ENCODE measurements at regions not wholly inside any gene's neighbourhood (a gene's known extent, or its start where the extent isn't known, plus 50 kb on each side); places are given as distances from the start of the nearest gene placed in this dataset.

DNA sequence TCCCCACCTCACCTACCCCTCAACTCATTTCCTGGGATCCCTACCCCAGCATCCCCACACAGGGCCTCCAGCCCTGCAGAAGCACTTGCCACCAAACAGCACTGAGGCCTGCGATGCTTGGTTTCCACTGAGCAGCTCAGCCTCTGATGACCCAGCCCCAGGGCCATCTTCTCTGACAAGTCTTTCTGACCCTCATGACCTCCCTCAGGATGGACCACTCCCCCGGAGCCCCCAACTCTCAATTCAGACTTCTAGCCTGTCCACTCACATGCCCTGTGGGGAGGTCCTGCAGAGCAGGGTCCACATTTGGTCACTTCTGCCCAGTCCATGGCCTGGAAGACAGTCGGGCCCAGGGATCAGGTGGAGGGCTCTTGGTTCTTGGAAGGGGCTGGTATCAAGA, 63.4 kb upstream of the SPATA12 start:
- H3K9me3 ChIP-seq (replicated peaks; ENCODE audit: insufficient read depth, low read length): no peaks in the 10 kb centered on the region
- H4K20me1 ChIP-seq (ENCODE audit: insufficient read depth, low read length): no peaks in the 10 kb centered on the region
- no peaks in the 10 kb centered on the region for H3K36me3 ChIP-seq (replicated peaks; ENCODE audit: insufficient read depth, low read length)
- H3K4me1 ChIP-seq (ENCODE audit: low read length): no peaks in the 10 kb centered on the region
- no peak overlapping the region for H3K4me3 ChIP-seq (ENCODE audit: low read length)
- no peak overlapping the region for H3K9ac ChIP-seq (ENCODE audit: low read length)
- H3K27me3 ChIP-seq (replicated peaks; ENCODE audit: insufficient read depth, low read length): no peaks in the 10 kb centered on the region
- no peaks in the 10 kb centered on the region for H3K9me2 ChIP-seq (replicated peaks; ENCODE audit: insufficient read depth, low read length)
- TF ChIP-seq EZH2phosphoT487 (IDR thresholded peaks at IDR 0.05; ENCODE audit: low read length) (no peak), EZH2 (optimal IDR thresholded peaks at IDR 0.05; ENCODE audit: low read depth, low read length) (no peak)
- TF ChIP-seq, protein P1, sequence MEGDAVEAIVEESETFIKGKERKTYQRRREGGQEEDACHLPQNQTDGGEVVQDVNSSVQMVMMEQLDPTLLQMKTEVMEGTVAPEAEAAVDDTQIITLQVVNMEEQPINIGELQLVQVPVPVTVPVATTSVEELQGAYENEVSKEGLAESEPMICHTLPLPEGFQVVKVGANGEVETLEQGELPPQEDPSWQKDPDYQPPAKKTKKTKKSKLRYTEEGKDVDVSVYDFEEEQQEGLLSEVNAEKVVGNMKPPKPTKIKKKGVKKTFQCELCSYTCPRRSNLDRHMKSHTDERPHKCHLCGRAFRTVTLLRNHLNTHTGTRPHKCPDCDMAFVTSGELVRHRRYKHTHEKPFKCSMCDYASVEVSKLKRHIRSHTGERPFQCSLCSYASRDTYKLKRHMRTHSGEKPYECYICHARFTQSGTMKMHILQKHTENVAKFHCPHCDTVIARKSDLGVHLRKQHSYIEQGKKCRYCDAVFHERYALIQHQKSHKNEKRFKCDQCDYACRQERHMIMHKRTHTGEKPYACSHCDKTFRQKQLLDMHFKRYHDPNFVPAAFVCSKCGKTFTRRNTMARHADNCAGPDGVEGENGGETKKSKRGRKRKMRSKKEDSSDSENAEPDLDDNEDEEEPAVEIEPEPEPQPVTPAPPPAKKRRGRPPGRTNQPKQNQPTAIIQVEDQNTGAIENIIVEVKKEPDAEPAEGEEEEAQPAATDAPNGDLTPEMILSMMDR (IDR thresholded peaks at IDR 0.05; ENCODE audit: low read length): no peak
- DNase-seq: no peak
- no peaks in the 10 kb centered on the region for H3K79me2 ChIP-seq (ENCODE audit: low read length)
- no peak overlapping the region for H3K27ac ChIP-seq (ENCODE audit: low read length)
- no peak overlapping the region for H3K4me2 ChIP-seq (ENCODE audit: low read depth, low read length)
- H2AFZ ChIP-seq (ENCODE audit: low read length): no peak overlapping the region
- no peaks in the 10 kb centered on the region for H3F3A ChIP-seq (ENCODE audit: insufficient read depth, low read length)

DNA sequence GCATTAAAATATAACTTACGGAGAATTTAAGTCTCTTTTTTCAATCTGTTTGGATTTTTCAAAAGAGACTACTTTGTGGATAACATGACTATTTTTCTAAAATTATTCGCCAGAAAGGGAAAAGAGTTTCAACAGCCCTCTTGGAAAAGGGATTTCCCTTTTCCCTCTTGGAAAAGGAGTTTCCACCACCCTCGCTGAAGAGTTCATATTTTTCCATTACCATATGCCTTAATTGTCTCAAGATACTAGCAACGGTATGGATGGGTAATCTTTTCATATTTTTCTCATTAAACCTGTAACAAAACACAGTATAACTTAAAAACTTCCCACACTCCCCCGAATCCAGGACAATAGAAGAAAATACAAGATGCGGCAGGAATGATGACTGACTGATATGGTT, 66.1 kb upstream of the SPATA12 start:
- Histone ChIP-seq H2AFZ (ENCODE audit: low read length) (no peak overlapping the region), H3K27ac (ENCODE audit: low read length) (no peak overlapping the region), H3K36me3 (replicated peaks; ENCODE audit: insufficient read depth, low read length) (no peaks in the 10 kb centered on the region), H3K4me2 (ENCODE audit: low read depth, low read length) (no peak overlapping the region), H3K9ac (ENCODE audit: low read length) (no peak overlapping the region), H3K27me3 (replicated peaks; ENCODE audit: insufficient read depth, low read length) (no peaks in the 10 kb centered on the region), H4K20me1 (ENCODE audit: insufficient read depth, low read length) (no peaks in the 10 kb centered on the region), H3K79me2 (ENCODE audit: low read length) (no peaks in the 10 kb centered on the region), H3K9me2 (replicated peaks; ENCODE audit: insufficient read depth, low read length) (no peaks in the 10 kb centered on the region), H3K9me3 (replicated peaks; ENCODE audit: insufficient read depth, low read length) (no peaks in the 10 kb centered on the region), H3K4me3 (ENCODE audit: low read length) (no peak overlapping the region), H3F3A (ENCODE audit: insufficient read depth, low read length) (no peaks in the 10 kb centered on the region), H3K4me1 (ENCODE audit: low read length) (no peaks in the 10 kb centered on the region)
- TF ChIP-seq EZH2 (optimal IDR thresholded peaks at IDR 0.05; ENCODE audit: low read depth, low read length) (no peak), EZH2phosphoT487 (IDR thresholded peaks at IDR 0.05; ENCODE audit: low read length) (no peak)
- TF ChIP-seq, protein P1 (IDR thresholded peaks at IDR 0.05; ENCODE audit: low read length): no peak
- DNase-seq: no peak

DNA sequence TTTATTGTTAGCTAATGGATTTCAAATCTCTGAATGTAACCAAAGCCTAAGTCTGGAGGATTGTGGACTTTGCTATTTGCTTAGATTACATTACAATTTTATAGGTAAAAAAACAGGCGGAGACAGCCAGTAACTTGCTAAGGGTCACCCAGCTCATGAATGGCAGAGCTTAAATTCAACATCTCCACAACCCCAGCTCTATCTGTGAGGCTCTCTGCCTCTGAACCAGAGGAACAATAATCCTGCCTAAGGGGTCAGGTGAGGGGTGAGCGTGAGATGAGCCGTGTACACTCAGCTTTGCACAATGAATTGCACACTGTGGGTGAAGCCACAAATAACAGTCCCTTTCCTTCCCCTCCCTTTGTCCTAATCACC, 69.8 kb upstream of the SPATA12 start:
- no peaks in the 10 kb centered on the region for H3K36me3 ChIP-seq (replicated peaks; ENCODE audit: insufficient read depth, low read length)
- H3K4me1 ChIP-seq (ENCODE audit: low read length): no peaks in the 10 kb centered on the region
- H3K27ac ChIP-seq (ENCODE audit: low read length): no peak overlapping the region
- no peak for TF ChIP-seq EZH2phosphoT487 (IDR thresholded peaks at IDR 0.05; ENCODE audit: low read length)
- TF ChIP-seq EZH2 (optimal IDR thresholded peaks at IDR 0.05; ENCODE audit: low read depth, low read length): no peak
- TF ChIP-seq, protein P1 (IDR thresholded peaks at IDR 0.05; ENCODE audit: low read length): no peak
- H3K27me3 ChIP-seq (replicated peaks; ENCODE audit: insufficient read depth, low read length): no peaks in the 10 kb centered on the region
- H3F3A ChIP-seq (ENCODE audit: insufficient read depth, low read length): no peaks in the 10 kb centered on the region
- no peak overlapping the region for H3K9ac ChIP-seq (ENCODE audit: low read length)
- H2AFZ ChIP-seq (ENCODE audit: low read length): no peak overlapping the region
- H3K4me2 ChIP-seq (ENCODE audit: low read depth, low read length): no peak overlapping the region
- H3K9me3 ChIP-seq (replicated peaks; ENCODE audit: insufficient read depth, low read length): no peaks in the 10 kb centered on the region
- H3K9me2 ChIP-seq (replicated peaks; ENCODE audit: insufficient read depth, low read length): no peaks in the 10 kb centered on the region
- no peaks in the 10 kb centered on the region for H4K20me1 ChIP-seq (ENCODE audit: insufficient read depth, low read length)
- no peak for DNase-seq
- H3K4me3 ChIP-seq (ENCODE audit: low read length): no peak overlapping the region
- H3K79me2 ChIP-seq (ENCODE audit: low read length): no peaks in the 10 kb centered on the region

All from MM.1S (cell line).